K562 (cell line): ENCODE measurements at regions not wholly inside any gene's neighbourhood (a gene's known extent, or its start where the extent isn't known, plus 50 kb on each side); places are given as distances from the start of the nearest gene placed in this dataset.

ENCODE experiments used
- ATAC-seq: fragments of 200-7000 bp; cut with Tn5 transposase; 3 replicates; pipeline ENCODE4 v1.9.1; 2020; ENCODE audit warnings: moderate library complexity
- BruUV-seq: library from RNA; stranded (reverse); fragments of 400-500 nt; replicated peaks from 2 replicates; lab custom pipeline; 2021; lab: Mats Ljungman, UMichigan
- CTCF ChIA-PET: fragments of 300-600 bp; formaldehyde crosslinking; extraction: SDS; loops from one replicate; lab custom pipeline; 2021; ENCODE audit warnings: low intra/inter-chr PET ratio; lab: Yijun Ruan, JAX
- POLR2A ChIA-PET: fragments of 300-600, 350-650 bp; sonication (Branson Sonifier 250); formaldehyde crosslinking; extraction: SDS; loops from one replicate; lab custom pipeline; 2021; ENCODE audit warnings: antibody characterized with exemption, inconsistent platforms; lab: Yijun Ruan, JAX
- DNase-seq, 4 experiments: peaks; one replicate each; pipeline versions ENCODE4 v3.0.0 to v3.0.0-alpha.2; 2011 to 2018; ENCODE audit warnings: low spot score in 3 of 4, mixed read lengths in 3 of 4; ENCODE audit errors: extremely low read depth in 1 of 4
- FAIRE-seq: peaks from 2 replicates; lab custom pipeline; 2011; peaks lifted over from hg19 to GRCh38; lab: Jason Lieb, UNC
- H2AFZ ChIP-seq: 2 replicates; pipeline ENCODE4 v1.6.0; 2011; ENCODE audit warnings: low read depth, low read length, control low read depth, inconsistent platforms
- H3K27ac ChIP-seq: fragments of 200-600 bp; 3 replicates; pipeline ENCODE4 v1.8.0; 2011; ENCODE audit warnings: low read depth, mild to moderate bottlenecking, control low read depth, inconsistent platforms, low read length, moderate library complexity, mixed read lengths; ENCODE audit errors: extremely low read depth
- H3K27me3 ChIP-seq, 2 experiments: fragments of 300-600 bp in 1 of 2; 2 replicates in 1 of 2; 3 replicates in 1 of 2; pipeline versions ENCODE4 v1.6.0 to v1.8.0; 2011; ENCODE audit warnings: inconsistent platforms in 2 of 2, low read length in 2 of 2, mild to moderate bottlenecking in 1 of 2, mixed read lengths in 1 of 2, moderate library complexity in 1 of 2; ENCODE audit not compliant: control insufficient read depth in 2 of 2, insufficient read depth in 2 of 2
- H3K36me3 ChIP-seq: fragments of 300-600 bp; 3 replicates; pipeline ENCODE4 v1.8.0; 2011; ENCODE audit warnings: mild to moderate bottlenecking, low read length, inconsistent platforms; ENCODE audit not compliant: control insufficient read depth, insufficient read depth
- H3K4me1 ChIP-seq, 2 experiments: fragments of 200-600 bp in 1 of 2; replicated peaks in 1 of 2; 2 replicates in 1 of 2; 3 replicates in 1 of 2; pipeline versions ENCODE4 v1.5.1 to v1.8.0; 2011; ENCODE audit warnings: inconsistent platforms in 2 of 2, low read length in 2 of 2, mild to moderate bottlenecking in 1 of 2, mixed read lengths in 1 of 2, moderate library complexity in 1 of 2; ENCODE audit not compliant: control insufficient read depth in 2 of 2, insufficient read depth in 2 of 2
- H3K4me2 ChIP-seq: 2 replicates; pipeline ENCODE4 v1.6.1; 2011; ENCODE audit warnings: low read length, control low read depth, inconsistent platforms, mixed read lengths; ENCODE audit not compliant: insufficient read depth
- H3K4me3 ChIP-seq: fragments of 200-600 bp; sonication (generic), shearing (Covaris generic); 2 replicates; pipeline ENCODE4 v1.5.1; 2016; ENCODE audit warnings: control low read depth, inconsistent platforms
- H3K79me2 ChIP-seq: fragments of 200-600 bp; 3 replicates; pipeline ENCODE4 v1.8.0; 2011; ENCODE audit warnings: low read length, inconsistent platforms; ENCODE audit not compliant: control insufficient read depth, insufficient read depth
- H3K9ac ChIP-seq, 2 experiments: 2 replicates each; pipeline versions ENCODE4 v1.6.0 to v1.6.1; 2011; ENCODE audit warnings: low read depth in 2 of 2, low read length in 2 of 2, control low read depth in 1 of 2, inconsistent platforms in 1 of 2, mild to moderate bottlenecking in 1 of 2, mixed read lengths in 1 of 2; ENCODE audit not compliant: insufficient read depth in 1 of 2
- H3K9me1 ChIP-seq: one replicate; pipeline ENCODE4 v1.6.0; 2011; ENCODE audit warnings: inconsistent platforms, mild to moderate bottlenecking, low read length, moderate library complexity; ENCODE audit not compliant: control insufficient read depth, insufficient read depth
- H3K9me3 ChIP-seq: replicated peaks from 2 replicates; pipeline ENCODE4 v1.5.1; 2011; ENCODE audit warnings: low read depth, low read length, inconsistent platforms; ENCODE audit not compliant: control insufficient read depth, insufficient read depth
- H4K20me1 ChIP-seq: replicated peaks from 2 replicates; pipeline ENCODE4 v1.6.1; 2011; ENCODE audit warnings: low read length, inconsistent platforms, mixed read lengths; ENCODE audit not compliant: control insufficient read depth, insufficient read depth
- ARID2 ChIP-seq: fragments of 450-650 bp; IDR thresholded peaks from 2 replicates; pipeline ENCODE4 v1.6.1; 2017; ENCODE audit warnings: antibody characterized with exemption, mild to moderate bottlenecking
- CC2D1A ChIP-seq: fragments of 450-650 bp; IDR thresholded peaks from 2 replicates; pipeline ENCODE4 v1.6.1; 2017; ENCODE audit warnings: mild to moderate bottlenecking
- CTCFL ChIP-seq: IDR thresholded peaks from 2 replicates; pipeline ENCODE4 v1.6.1; 2011; ENCODE audit warnings: borderline replicate concordance, low read depth, mild to moderate bottlenecking, moderate library complexity, low read length; ENCODE audit not compliant: insufficient read depth, poor library complexity, severe bottlenecking
- DEAF1 ChIP-seq: fragments of 450-650 bp; formaldehyde crosslinking; IDR thresholded peaks from 2 replicates; pipeline ENCODE4 v1.4.0; 2020; ENCODE audit warnings: mild to moderate bottlenecking, moderate library complexity
- FOXP1 ChIP-seq: sonication (generic); formaldehyde crosslinking; IDR thresholded peaks from 2 replicates; pipeline ENCODE4 v1.8.0; 2022; ENCODE audit warnings: mild to moderate bottlenecking, missing genetic modification reagents
- HMG20B ChIP-seq: fragments of 250-450 bp; sonication (Bioruptor Pico); IDR thresholded peaks from 2 replicates; pipeline ENCODE4 v1.5.0; 2021; ENCODE audit warnings: mild to moderate bottlenecking
- KLF16 ChIP-seq: IDR thresholded peaks from 2 replicates; pipeline ENCODE4 v1.6.1; 2016; ENCODE audit warnings: antibody characterized with exemption
- SMC3 ChIP-seq: conservative IDR thresholded peaks from 2 replicates; pipeline ENCODE4 v1.6.1; 2011; ENCODE audit warnings: low read depth, low read length, improper control_type of control experiment; ENCODE audit not compliant: insufficient read depth
- STAG1 ChIP-seq: sonication (generic); formaldehyde crosslinking; IDR thresholded peaks from 2 replicates; pipeline ENCODE4 v1.5.0; 2020; ENCODE audit warnings: missing genetic modification reagents, borderline replicate concordance
- ZC3H11A ChIP-seq: IDR thresholded peaks from 2 replicates; pipeline ENCODE4 v1.6.1; 2012; ENCODE audit warnings: low read depth, low read length, improper control_type of control experiment
- ZNF24 ChIP-seq: fragments of 450-650 bp; IDR thresholded peaks from 2 replicates; pipeline ENCODE4 v1.6.1; 2016
- ZNF311 ChIP-seq: fragments of 250-450 bp; sonication (Bioruptor Pico); IDR thresholded peaks from 2 replicates; pipeline ENCODE4 v1.4.0; 2020; ENCODE audit warnings: mild to moderate bottlenecking, moderate library complexity
- ZSCAN32 ChIP-seq: fragments of 450-650 bp; formaldehyde crosslinking; IDR thresholded peaks from 2 replicates; pipeline ENCODE4 v1.4.0; 2020; ENCODE audit warnings: mild to moderate bottlenecking, moderate library complexity
- WGBS: fragments of 100-300 bp; shearing (Covaris generic); methylation state at CpG from one replicate; pipeline ENCODE4 v1.1.6; 2016; ENCODE audit warnings: low coverage, mixed read lengths; ENCODE audit not compliant: insufficient coverage; ENCODE audit errors: missing lambda C conversion rate; 5-methylcytosine and 5-hydroxymethylcytosine counted together
- in situ Hi-C: fragments of 300-500 bp; cut with MboI; formaldehyde crosslinking; loops from 4 replicates; pipeline ENCODE4 v1.15.0; 2018; ENCODE audit warnings: inconsistent platforms, mixed read lengths
- intact Hi-C: fragments of 100-400 bp; cut with micrococcal nuclease; formaldehyde crosslinking; loops from 2 replicates; pipeline ENCODE4 v1.14.2; 2022
- TF ChIP-seq, protein P1 (sequence below), 3 experiments: IDR thresholded peaks in 2 of 3; conservative IDR thresholded peaks in 1 of 3; 2 replicates each; pipeline ENCODE4 v1.5.1; 2011 to 2012; ENCODE audit warnings: low read length in 3 of 3, mild to moderate bottlenecking in 3 of 3, control low read depth in 2 of 3, improper control_type of control experiment in 1 of 3, inconsistent platforms in 1 of 3, low read depth in 1 of 3, mixed read lengths in 1 of 3, moderate library complexity in 1 of 3; ENCODE audit not compliant: insufficient read depth in 2 of 3

DNA sequence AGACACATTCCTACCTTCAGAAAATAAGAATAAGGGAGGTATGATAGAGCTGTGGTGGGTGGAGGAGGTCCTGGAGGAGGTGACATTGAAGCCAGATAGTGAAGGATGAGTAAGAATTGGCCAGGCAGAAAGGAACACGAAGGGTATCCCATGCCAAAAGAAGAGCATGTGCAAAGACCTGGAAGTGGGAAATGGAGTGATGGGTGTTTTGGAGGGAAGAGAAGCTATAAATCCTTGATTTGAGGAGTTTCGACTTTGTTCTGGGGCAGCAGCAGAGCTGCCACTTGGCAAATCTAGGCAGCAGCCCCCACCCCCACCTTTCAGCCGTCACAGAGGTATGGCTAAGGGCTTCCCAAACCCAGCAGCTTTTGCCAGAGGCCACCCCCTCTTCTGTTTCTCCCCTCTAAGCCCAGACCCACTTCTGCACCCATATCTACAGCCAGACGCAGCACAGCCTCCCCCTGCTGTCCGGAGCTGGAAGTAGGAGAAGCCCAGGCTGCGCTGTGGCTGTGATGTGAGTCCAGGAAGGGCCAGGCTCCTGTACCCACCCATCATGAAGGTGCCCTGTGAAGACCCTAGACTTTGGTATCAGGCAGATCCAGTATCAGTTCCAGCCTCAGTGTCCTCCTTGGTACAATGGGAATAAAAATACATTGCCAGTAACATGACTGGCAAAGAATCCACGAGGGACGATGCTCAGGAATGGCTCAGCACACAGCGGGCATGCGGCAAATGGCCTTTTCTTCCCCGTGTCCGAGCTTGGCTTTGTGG lies 188.7 kb upstream of the LINGO1 start:
- in situ Hi-C loops (no loop called here), intact Hi-C loops (loop anchor here (1.0 kb wide), 3 partner anchors 162 to 278 kb away; no protein-coding TSS in a partner anchor)
- Histone ChIP-seq H3K9ac (no peak overlapping the region), H3K27me3 (peaks cover 9 to 70% of the 10 kb centered on the region in 2 experiments; a peak in 4 of 5 replicates), H3K4me3 (no peak overlapping the region), H2AFZ (no peak overlapping the region), H4K20me1 (peaks cover 35% of the 10 kb centered on the region), H3K79me2 (no peaks in the 10 kb centered on the region), H3K36me3 (no peaks in the 10 kb centered on the region), H3K27ac (no peak overlapping the region), H3K4me1 (peaks cover 0 to 26% of the 10 kb centered on the region in 2 experiments; a peak in 2 of 5 replicates), H3K9me3 (no peaks in the 10 kb centered on the region), H3K4me2 (no peak overlapping the region), H3K9me1 (peaks cover 4% of the 10 kb centered on the region)
- WGBS = 9% methylated on average over 11 of the region's 12 CpGs
- DNase-seq = peak; percentile 75 to 78 (median 76)
- peak; percentile 78 for FAIRE-seq
- CTCF ChIA-PET = interaction anchor here (0.9 to 7.3 kb wide), 6 partner anchors 49 to 714 kb away, joined by 3 to 97 read pairs (median 4); partner anchors contain the start of gene LINGO1
- peak; percentile 92 for ATAC-seq
- POLR2A ChIA-PET = interaction anchor here (0.5 to 1.7 kb wide), 8 partner anchors 68 to 1101 kb away, joined by 3 to 4 read pairs (median 4); no protein-coding TSS in a partner anchor
- BruUV-seq = no TSS peak
- TF ChIP-seq ZC3H11A = no peak
- 0 out of 2 replicates have a peak, but pooled peaks have one; percentile 54 for TF ChIP-seq ARID2
- TF ChIP-seq, protein P1, sequence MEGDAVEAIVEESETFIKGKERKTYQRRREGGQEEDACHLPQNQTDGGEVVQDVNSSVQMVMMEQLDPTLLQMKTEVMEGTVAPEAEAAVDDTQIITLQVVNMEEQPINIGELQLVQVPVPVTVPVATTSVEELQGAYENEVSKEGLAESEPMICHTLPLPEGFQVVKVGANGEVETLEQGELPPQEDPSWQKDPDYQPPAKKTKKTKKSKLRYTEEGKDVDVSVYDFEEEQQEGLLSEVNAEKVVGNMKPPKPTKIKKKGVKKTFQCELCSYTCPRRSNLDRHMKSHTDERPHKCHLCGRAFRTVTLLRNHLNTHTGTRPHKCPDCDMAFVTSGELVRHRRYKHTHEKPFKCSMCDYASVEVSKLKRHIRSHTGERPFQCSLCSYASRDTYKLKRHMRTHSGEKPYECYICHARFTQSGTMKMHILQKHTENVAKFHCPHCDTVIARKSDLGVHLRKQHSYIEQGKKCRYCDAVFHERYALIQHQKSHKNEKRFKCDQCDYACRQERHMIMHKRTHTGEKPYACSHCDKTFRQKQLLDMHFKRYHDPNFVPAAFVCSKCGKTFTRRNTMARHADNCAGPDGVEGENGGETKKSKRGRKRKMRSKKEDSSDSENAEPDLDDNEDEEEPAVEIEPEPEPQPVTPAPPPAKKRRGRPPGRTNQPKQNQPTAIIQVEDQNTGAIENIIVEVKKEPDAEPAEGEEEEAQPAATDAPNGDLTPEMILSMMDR (IDR thresholded peaks at IDR 0.05 in 2 of 3, conservative IDR thresholded peaks at IDR 0.05 in 1 of 3; ENCODE audit: insufficient read depth in 2 of 3, low read depth in 1 of 3, low read length in 3 of 3) = peak; percentile 87 to 92 (median 91)
- peak; percentile 46; the same call in 1 of the 2 replicates for TF ChIP-seq DEAF1 (CRISPR knock-in tag)
- TF ChIP-seq STAG1 (CRISPR knock-in tag) = peak; percentile 89; the same call in 1 of the 2 replicates
- TF ChIP-seq CC2D1A = 0 out of 2 replicates have a peak, but pooled peaks have one; percentile 33
- peak; percentile 2 for TF ChIP-seq CTCFL
- TF ChIP-seq FOXP1 (CRISPR knock-in tag) = no peak
- no peak for TF ChIP-seq HMG20B (CRISPR knock-in tag)
- TF ChIP-seq ZSCAN32 (CRISPR knock-in tag) = no peak
- TF ChIP-seq ZNF24 = 0 out of 2 replicates have a peak, but pooled peaks have one; percentile 27
- no peak for TF ChIP-seq ZNF311 (CRISPR knock-in tag)
- 0 out of 2 replicates have a peak, but pooled peaks have one; percentile 23 for TF ChIP-seq KLF16
- peak; percentile 95 for TF ChIP-seq SMC3
